ENCODE measurements at regions not wholly inside any gene's neighbourhood (a gene's known extent, or its start where the extent isn't known, plus 50 kb on each side); places are given as distances from the start of the nearest gene placed in this dataset.

DNA sequence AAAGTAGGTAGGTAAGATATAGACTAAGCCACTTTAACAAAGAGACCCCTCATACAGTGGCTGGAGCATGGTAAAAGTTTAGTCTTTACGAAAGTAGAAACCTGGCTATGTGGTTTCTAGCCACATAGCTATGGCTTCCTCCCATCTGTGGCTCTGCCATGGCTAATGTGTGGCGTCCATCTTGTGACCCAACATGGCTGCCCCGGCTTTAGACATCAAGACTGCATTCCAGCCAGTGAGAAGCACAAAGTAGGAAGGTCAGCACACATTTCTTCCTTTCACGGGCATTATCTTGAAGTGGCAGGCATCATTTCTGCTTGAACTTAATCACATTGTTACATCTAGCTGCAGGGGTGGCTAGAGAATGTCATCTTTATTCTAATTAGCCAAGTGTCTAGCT lies 148.3 kb downstream of the TBX5 start:
- TF ChIP-seq EZH2phosphoT487 (IDR thresholded peaks at IDR 0.05; ENCODE audit: borderline replicate concordance, low read length): no peak
- TF ChIP-seq, protein P1, sequence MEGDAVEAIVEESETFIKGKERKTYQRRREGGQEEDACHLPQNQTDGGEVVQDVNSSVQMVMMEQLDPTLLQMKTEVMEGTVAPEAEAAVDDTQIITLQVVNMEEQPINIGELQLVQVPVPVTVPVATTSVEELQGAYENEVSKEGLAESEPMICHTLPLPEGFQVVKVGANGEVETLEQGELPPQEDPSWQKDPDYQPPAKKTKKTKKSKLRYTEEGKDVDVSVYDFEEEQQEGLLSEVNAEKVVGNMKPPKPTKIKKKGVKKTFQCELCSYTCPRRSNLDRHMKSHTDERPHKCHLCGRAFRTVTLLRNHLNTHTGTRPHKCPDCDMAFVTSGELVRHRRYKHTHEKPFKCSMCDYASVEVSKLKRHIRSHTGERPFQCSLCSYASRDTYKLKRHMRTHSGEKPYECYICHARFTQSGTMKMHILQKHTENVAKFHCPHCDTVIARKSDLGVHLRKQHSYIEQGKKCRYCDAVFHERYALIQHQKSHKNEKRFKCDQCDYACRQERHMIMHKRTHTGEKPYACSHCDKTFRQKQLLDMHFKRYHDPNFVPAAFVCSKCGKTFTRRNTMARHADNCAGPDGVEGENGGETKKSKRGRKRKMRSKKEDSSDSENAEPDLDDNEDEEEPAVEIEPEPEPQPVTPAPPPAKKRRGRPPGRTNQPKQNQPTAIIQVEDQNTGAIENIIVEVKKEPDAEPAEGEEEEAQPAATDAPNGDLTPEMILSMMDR (IDR thresholded peaks at IDR 0.05; ENCODE audit: low read depth, low read length, poor library complexity, severe bottlenecking): no peak

DNA sequence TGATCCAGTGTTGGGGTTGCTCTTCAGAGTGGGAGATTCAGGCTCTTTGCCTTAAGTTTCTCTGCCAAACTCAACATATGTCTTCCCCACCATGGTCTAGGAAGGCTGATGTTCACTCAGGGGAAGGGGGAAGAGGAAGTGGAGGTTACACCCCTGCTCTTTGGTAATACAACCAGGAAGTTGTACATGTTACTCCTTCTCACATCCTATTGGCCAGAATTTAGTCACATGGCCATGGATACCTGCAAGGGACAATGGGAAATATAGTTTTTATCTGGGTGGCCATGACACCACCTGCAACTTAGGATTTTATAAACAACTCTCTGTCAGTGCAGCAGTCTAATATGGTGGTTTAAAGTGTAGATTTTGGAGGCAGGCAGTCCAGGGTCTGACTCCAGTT lies 150.9 kb downstream of the TBX5 start:
- no peak overlapping the region for H3K4me2 ChIP-seq (ENCODE audit: low read length)
- no peaks in the 10 kb centered on the region for H3K36me3 ChIP-seq (ENCODE audit: control insufficient read depth, low read length)
- H3K27ac ChIP-seq (ENCODE audit: low read depth, low read length): no peak overlapping the region
- no peaks in the 10 kb centered on the region for H3F3A ChIP-seq (ENCODE audit: control insufficient read depth, insufficient read depth)
- no peaks in the 10 kb centered on the region for H3K27me3 ChIP-seq (ENCODE audit: control insufficient read depth, low read length)
- H3K4me3 ChIP-seq (ENCODE audit: low read length): no peak overlapping the region
- TF ChIP-seq, protein P1 (IDR thresholded peaks at IDR 0.05; ENCODE audit: low read depth, low read length, poor library complexity, severe bottlenecking): no peak
- no peak for TF ChIP-seq EZH2phosphoT487 (IDR thresholded peaks at IDR 0.05; ENCODE audit: borderline replicate concordance, low read length)
- H3K9me3 ChIP-seq (ENCODE audit: control insufficient read depth, insufficient read depth, low read length): peaks cover 12% of the 10 kb centered on the region
- no peaks in the 10 kb centered on the region for H3K4me1 ChIP-seq (ENCODE audit: control insufficient read depth, low read length)
- no peaks in the 10 kb centered on the region for H3K9me2 ChIP-seq (replicated peaks; ENCODE audit: control insufficient read depth, low read length)
- no peaks in the 10 kb centered on the region for H3K79me2 ChIP-seq (ENCODE audit: control insufficient read depth, low read length)
- H4K20me1 ChIP-seq (ENCODE audit: control insufficient read depth, insufficient read depth, low read depth, low read length): no peaks in the 10 kb centered on the region

More for the DNA sequence above, 148.3 kb downstream of the TBX5 start:
- Histone ChIP-seq H3K4me2 (ENCODE audit: low read length) (no peak overlapping the region), H3K4me1 (ENCODE audit: control insufficient read depth, low read length) (no peaks in the 10 kb centered on the region), H3K27me3 (ENCODE audit: control insufficient read depth, low read length) (no peaks in the 10 kb centered on the region), H3K9me3 (ENCODE audit: control insufficient read depth, insufficient read depth, low read length) (peaks cover 12% of the 10 kb centered on the region), H3K79me2 (ENCODE audit: control insufficient read depth, low read length) (no peaks in the 10 kb centered on the region), H3K27ac (ENCODE audit: low read depth, low read length) (no peak overlapping the region), H4K20me1 (ENCODE audit: control insufficient read depth, insufficient read depth, low read depth, low read length) (no peaks in the 10 kb centered on the region), H3K4me3 (ENCODE audit: low read length) (no peak overlapping the region), H3K36me3 (ENCODE audit: control insufficient read depth, low read length) (no peaks in the 10 kb centered on the region), H3K9me2 (replicated peaks; ENCODE audit: control insufficient read depth, low read length) (no peaks in the 10 kb centered on the region), H3F3A (ENCODE audit: control insufficient read depth, insufficient read depth) (no peaks in the 10 kb centered on the region)

DNA sequence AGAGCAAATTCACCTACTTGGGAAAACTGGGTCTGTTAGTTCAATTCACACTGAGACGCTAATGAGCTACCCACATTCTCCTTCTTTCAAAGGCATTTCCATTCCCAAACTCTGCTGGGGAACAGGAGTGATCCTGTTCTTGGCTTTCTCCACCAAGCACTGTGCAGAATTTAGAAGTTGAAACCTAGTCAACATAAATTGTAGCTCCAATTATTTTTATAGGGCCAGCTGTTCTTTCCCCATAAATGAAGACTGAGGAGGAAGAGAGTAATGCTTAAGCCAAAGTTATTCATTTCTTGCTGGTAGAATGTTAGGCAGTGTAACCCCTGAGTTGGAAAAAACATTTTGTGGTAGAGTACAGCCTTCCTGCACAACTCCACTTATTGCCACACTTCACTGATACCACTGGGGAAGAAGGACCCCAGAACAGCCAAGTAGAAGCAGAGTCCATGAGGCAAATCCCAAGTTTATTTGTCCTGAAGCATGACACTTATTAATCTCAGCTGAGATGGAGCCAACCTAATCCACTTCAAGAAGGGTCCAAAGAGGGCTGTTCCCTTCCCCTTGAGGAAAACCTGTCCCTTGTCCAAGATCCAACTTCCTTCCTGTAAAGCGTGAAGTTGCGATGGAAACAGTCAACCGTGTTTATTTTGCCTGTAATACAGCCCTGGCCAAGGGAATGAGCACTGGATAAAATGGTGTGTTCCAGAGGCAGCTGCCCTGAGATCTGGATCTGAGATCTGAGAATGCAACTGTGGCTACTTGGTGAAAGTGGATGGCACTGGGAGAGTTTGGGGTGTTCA lies 151.8 kb downstream of the TBX5 start:
- no peaks in the 10 kb centered on the region for H3K27me3 ChIP-seq (ENCODE audit: control insufficient read depth, low read length)

More for the DNA sequence above, 151.8 kb downstream of the TBX5 start:
- no peaks in the 10 kb centered on the region for H3F3A ChIP-seq (ENCODE audit: control insufficient read depth, insufficient read depth)
- TF ChIP-seq EZH2phosphoT487 (IDR thresholded peaks at IDR 0.05; ENCODE audit: borderline replicate concordance, low read length): no peak
- TF ChIP-seq, protein P1 (IDR thresholded peaks at IDR 0.05; ENCODE audit: low read depth, low read length, poor library complexity, severe bottlenecking): no peak
- no peaks in the 10 kb centered on the region for H4K20me1 ChIP-seq (ENCODE audit: control insufficient read depth, insufficient read depth, low read depth, low read length)
- no peak overlapping the region for H3K4me2 ChIP-seq (ENCODE audit: low read length)
- H3K27ac ChIP-seq (ENCODE audit: low read depth, low read length): no peak overlapping the region
- no peaks in the 10 kb centered on the region for H3K9me2 ChIP-seq (replicated peaks; ENCODE audit: control insufficient read depth, low read length)
- H3K9me3 ChIP-seq (ENCODE audit: control insufficient read depth, insufficient read depth, low read length): peaks cover 12% of the 10 kb centered on the region
- H3K79me2 ChIP-seq (ENCODE audit: control insufficient read depth, low read length): no peaks in the 10 kb centered on the region
- no peaks in the 10 kb centered on the region for H3K36me3 ChIP-seq (ENCODE audit: control insufficient read depth, low read length)
- no peaks in the 10 kb centered on the region for H3K4me1 ChIP-seq (ENCODE audit: control insufficient read depth, low read length)
- H3K4me3 ChIP-seq (ENCODE audit: low read length): no peak overlapping the region

Data from DOHH2 (cell line).